HG02571 (cell line): ENCODE measurements at regions not wholly inside any gene's neighbourhood (a gene's known extent, or its start where the extent isn't known, plus 50 kb on each side); places are given as distances from the start of the nearest gene placed in this dataset.
"Not testable (repeated sequence)": the region's sequence is repeated elsewhere in the genome, so short reads cannot be mapped to it uniquely, and the experiment has no call there.

Source experiments
- ATAC-seq: cut with Tn5 transposase; IDR thresholded peaks from one replicate; pipeline ENCODE4 v1.9.1; 2021; ENCODE audit warnings: mild to moderate bottlenecking, moderate library complexity; ENCODE audit not compliant: unreplicated experiment

GRCh38 chr10:117781216-117781831, 238.8 kb downstream of the EMX2 start:
- no peak for ATAC-seq

- no peak for ATAC-seq
Measured at GRCh38 chr10:117782276-117782675, 239.7 kb downstream of the EMX2 start.

- ATAC-seq = no peak
Measured at GRCh38 chr10:117783698-117784395, 241.3 kb downstream of the EMX2 start.

GRCh38 chr10:117784776-117785175, 242.2 kb downstream of the EMX2 start:
- no peak for ATAC-seq

- ATAC-seq = no peak
Measured at GRCh38 chr10:117788911-117789310, 246.4 kb downstream of the EMX2 start.

- no peak for ATAC-seq
Measured at GRCh38 chr10:117790179-117790578, 247.6 kb downstream of the EMX2 start.

- ATAC-seq = no peak
Measured at GRCh38 chr10:117790621-117791020, 248.1 kb downstream of the EMX2 start.

GRCh38 chr10:117792214-117792613, 249.7 kb downstream of the EMX2 start:
- no peak for ATAC-seq

- no peak for ATAC-seq
Measured at GRCh38 chr10:117796130-117796745, 250.5 kb downstream of the RAB11FIP2 start.

- ATAC-seq = no peak
Measured at GRCh38 chr10:117797296-117797695, 249.4 kb downstream of the RAB11FIP2 start.

GRCh38 chr10:117801691-117802090, 245.1 kb downstream of the RAB11FIP2 start:
- no peak for ATAC-seq

- ATAC-seq = no peak
Measured at GRCh38 chr10:117804470-117805011, 242.2 kb downstream of the RAB11FIP2 start.

GRCh38 chr10:117805139-117805538, 241.6 kb downstream of the RAB11FIP2 start:
- no peak for ATAC-seq

GRCh38 chr10:117807441-117807840, 239.3 kb downstream of the RAB11FIP2 start:
- no peak for ATAC-seq

- ATAC-seq = not testable (repeated sequence)
Measured at GRCh38 chr10:117815816-117816215, 230.9 kb downstream of the RAB11FIP2 start.

- no peak for ATAC-seq
Measured at GRCh38 chr10:117817116-117817515, 229.6 kb downstream of the RAB11FIP2 start.

GRCh38 chr10:117818721-117819120, 228.0 kb downstream of the RAB11FIP2 start:
- ATAC-seq = no peak

- no peak for ATAC-seq
Measured at GRCh38 chr10:117819304-117819703, 227.4 kb downstream of the RAB11FIP2 start.

- no peak for ATAC-seq
Measured at GRCh38 chr10:117823980-117824379, 222.8 kb downstream of the RAB11FIP2 start.

- no peak for ATAC-seq
Measured at GRCh38 chr10:117830205-117830604, 216.5 kb downstream of the RAB11FIP2 start.

- no peak for ATAC-seq
Measured at GRCh38 chr10:117830787-117831212, 215.9 kb downstream of the RAB11FIP2 start.
